A549 (cell line): ENCODE measurements at regions not wholly inside any gene's neighbourhood (a gene's known extent, or its start where the extent isn't known, plus 50 kb on each side); places are given as distances from the start of the nearest gene placed in this dataset.

ENCODE experiments used
- ATAC-seq, 2 experiments: fragments of 200-7000 bp in 1 of 2; fragments of >200 bp in 1 of 2; cut with Nextera tagmentation in 1 of 2; cut with Tn5 transposase in 1 of 2; 3 replicates each; pipeline versions ENCODE4 v1.8.0 to v1.9.1; 2018 to 2020; ENCODE audit warnings: mild to moderate bottlenecking in 1 of 2, moderate library complexity in 1 of 2
- CTCF ChIA-PET: fragments of 300-600 bp; sonication (Branson Sonifier 250); formaldehyde crosslinking; extraction: SDS; loops from one replicate; lab custom pipeline; 2021; ENCODE audit warnings: antibody characterized with exemption, inconsistent platforms; lab: Yijun Ruan, JAX
- POLR2A ChIA-PET: fragments of 350-600 bp; formaldehyde crosslinking; extraction: SDS; loops from one replicate; lab custom pipeline; 2021; ENCODE audit warnings: antibody characterized with exemption, inconsistent platforms; lab: Yijun Ruan, JAX
- DNase-seq, 2 experiments: peaks; one replicate each; pipeline versions ENCODE4 v3.0.0 to v3.0.0-alpha.2; 2011 to 2016; ENCODE audit warnings: low read depth in 1 of 2, low spot score in 1 of 2
- FAIRE-seq: peaks from 2 replicates; lab custom pipeline; 2011; peaks lifted over from hg19 to GRCh38; lab: Jason Lieb, UNC
- H3K27ac ChIP-seq, 2 experiments: fragments of >200 bp; sonication (Bioruptor Twin); formaldehyde crosslinking; 3 replicates each; pipeline ENCODE4 v1.5.1; 2016 to 2017
- H3K4me1 ChIP-seq: fragments of >200 bp; sonication (Bioruptor Twin); formaldehyde crosslinking; 3 replicates; pipeline ENCODE4 v1.6.1; 2016
- H3K4me2 ChIP-seq: fragments of >200 bp; sonication (Bioruptor Twin); formaldehyde crosslinking; 3 replicates; pipeline ENCODE4 v1.6.1; 2016
- H3K4me3 ChIP-seq: fragments of >200 bp; sonication (Bioruptor Twin); formaldehyde crosslinking; 3 replicates; pipeline ENCODE4 v1.5.1; 2016
- H3K9me3 ChIP-seq: fragments of >200 bp; sonication (Bioruptor Twin); formaldehyde crosslinking; 3 replicates; pipeline ENCODE4 v1.6.1; 2016
- BHLHE40 ChIP-seq: IDR thresholded peaks from 2 replicates; pipeline ENCODE4 v1.6.1; 2012; ENCODE audit warnings: low read depth, low read length, inconsistent platforms
- CBX2 ChIP-seq: fragments of 200-600 bp; sonication (generic); IDR thresholded peaks from 2 replicates; pipeline ENCODE4 v1.6.1; 2016; ENCODE audit warnings: low read depth, mild to moderate bottlenecking, borderline replicate concordance
- CBX8 ChIP-seq: fragments of 200-600 bp; sonication (generic); IDR thresholded peaks from 2 replicates; pipeline ENCODE4 v1.6.1; 2016
- CEBPB ChIP-seq, 2 experiments: fragments of >200 bp in 1 of 2; sonication (Bioruptor Twin) in 1 of 2; formaldehyde crosslinking in 1 of 2; IDR thresholded peaks; 2 replicates each; pipeline ENCODE4 v1.6.1; 2012 to 2016
- CHD4 ChIP-seq: fragments of 200-600 bp; sonication (generic); IDR thresholded peaks from 2 replicates; pipeline ENCODE4 v1.6.1; 2016; ENCODE audit warnings: antibody characterized with exemption, mild to moderate bottlenecking, borderline replicate concordance
- EHMT2 ChIP-seq: fragments of 200-600 bp; sonication (generic); IDR thresholded peaks from 2 replicates; pipeline ENCODE4 v1.6.1; 2016; ENCODE audit warnings: antibody characterized with exemption, low read depth, mild to moderate bottlenecking, moderate library complexity
- EP300 ChIP-seq, 2 experiments: fragments of >200 bp; sonication (Bioruptor Twin); formaldehyde crosslinking; IDR thresholded peaks; 2 replicates in 1 of 2; 3 replicates in 1 of 2; pipeline ENCODE4 v1.6.1; 2016 to 2017
- ESRRA ChIP-seq: fragments of 150-350 bp; IDR thresholded peaks from 2 replicates; pipeline ENCODE4 v1.6.1; 2014; ENCODE audit warnings: mild to moderate bottlenecking, low read length, borderline replicate concordance
- FOSL2 ChIP-seq, 2 experiments: fragments of 450-650 bp in 1 of 2; fragments of >200 bp in 1 of 2; sonication (Bioruptor Twin) in 1 of 2; formaldehyde crosslinking; IDR thresholded peaks; 2 replicates each; pipeline versions ENCODE4 v1.5.0 to v1.6.1; 2016 to 2020; ENCODE audit warnings: mild to moderate bottlenecking in 1 of 2, moderate library complexity in 1 of 2
- HDAC2 ChIP-seq: fragments of 200-600 bp; sonication (generic); IDR thresholded peaks from 2 replicates; pipeline ENCODE4 v1.6.1; 2016
- HES2 ChIP-seq: fragments of >200 bp; sonication (Bioruptor Twin); formaldehyde crosslinking; IDR thresholded peaks from 2 replicates; pipeline ENCODE4 v1.6.1; 2016
- HMGXB4 ChIP-seq: fragments of 250-450 bp; sonication (Bioruptor Pico); IDR thresholded peaks from 2 replicates; pipeline ENCODE4 v1.5.0; 2021; ENCODE audit warnings: mild to moderate bottlenecking, moderate library complexity, borderline replicate concordance
- JUNB ChIP-seq: fragments of >200 bp; sonication (Bioruptor Twin); formaldehyde crosslinking; IDR thresholded peaks from 2 replicates; pipeline ENCODE4 v1.6.1; 2016
- MAFK ChIP-seq: fragments of 450-650 bp; IDR thresholded peaks from 2 replicates; pipeline ENCODE4 v1.6.1; 2014; ENCODE audit not compliant: partially characterized antibody
- MAX ChIP-seq: IDR thresholded peaks from 2 replicates; pipeline ENCODE4 v1.6.1; 2012
- NPAS2 ChIP-seq: fragments of 250-450 bp; sonication (Bioruptor Pico); IDR thresholded peaks from 2 replicates; pipeline ENCODE4 v1.8.0; 2022; ENCODE audit warnings: mild to moderate bottlenecking, moderate library complexity, borderline replicate concordance
- NR3C1 ChIP-seq: fragments of >200 bp; sonication (Bioruptor Twin); formaldehyde crosslinking; IDR thresholded peaks from 3 replicates; pipeline ENCODE4 v1.6.1; 2017
- POLR2AphosphoS2 ChIP-seq: conservative IDR thresholded peaks from 2 replicates; pipeline ENCODE4 v1.6.1; 2012; ENCODE audit warnings: low read length, improper control_type of control experiment, inconsistent platforms
- RCOR1 ChIP-seq: fragments of 150-350 bp; IDR thresholded peaks from 2 replicates; pipeline ENCODE4 v1.6.1; 2014; ENCODE audit warnings: antibody characterized with exemption, low read length, low read depth
- RFX5 ChIP-seq: fragments of 450-650 bp; IDR thresholded peaks from 2 replicates; pipeline ENCODE4 v1.7.1; 2014; ENCODE audit warnings: antibody characterized with exemption, mild to moderate bottlenecking, moderate library complexity
- SMC3 ChIP-seq: fragments of >200 bp; sonication (Bioruptor Twin); formaldehyde crosslinking; IDR thresholded peaks from 3 replicates; pipeline ENCODE4 v1.6.1; 2018; ENCODE audit warnings: inconsistent platforms
- SREBF2 ChIP-seq: fragments of 450-650 bp; IDR thresholded peaks from 2 replicates; pipeline ENCODE4 v1.6.1; 2014; ENCODE audit warnings: mild to moderate bottlenecking, moderate library complexity
- TP53 ChIP-seq: fragments of 250-450 bp; sonication (Bioruptor Pico); IDR thresholded peaks from 2 replicates; pipeline ENCODE4 v1.5.0; 2021; ENCODE audit warnings: mild to moderate bottlenecking, moderate library complexity
- ZFP36 ChIP-seq: fragments of 450-650 bp; IDR thresholded peaks from 2 replicates; pipeline ENCODE4 v1.6.1; 2014; ENCODE audit warnings: borderline replicate concordance; ENCODE audit not compliant: partially characterized antibody
- ZNF302 ChIP-seq: fragments of 250-450 bp; sonication (Bioruptor Pico); IDR thresholded peaks from 2 replicates; pipeline ENCODE4 v1.9.0; 2021; ENCODE audit warnings: inconsistent platforms, mild to moderate bottlenecking, moderate library complexity
- ZSCAN20 ChIP-seq: fragments of 250-450 bp; sonication (Bioruptor Pico); IDR thresholded peaks from 2 replicates; pipeline ENCODE4 v1.8.0; 2022; ENCODE audit warnings: mild to moderate bottlenecking, moderate library complexity
- whole genome bisulfite sequencing: methylation state at CpG from one replicate; pipeline ENCODE4 v1.1.6; 2017; ENCODE audit errors: missing lambda C conversion rate; 5-methylcytosine and 5-hydroxymethylcytosine counted together
- TF ChIP-seq, protein P1 (sequence below): fragments of >200 bp; sonication (Bioruptor Twin); formaldehyde crosslinking; IDR thresholded peaks from 3 replicates; pipeline ENCODE4 v1.5.1; 2016

DNA sequence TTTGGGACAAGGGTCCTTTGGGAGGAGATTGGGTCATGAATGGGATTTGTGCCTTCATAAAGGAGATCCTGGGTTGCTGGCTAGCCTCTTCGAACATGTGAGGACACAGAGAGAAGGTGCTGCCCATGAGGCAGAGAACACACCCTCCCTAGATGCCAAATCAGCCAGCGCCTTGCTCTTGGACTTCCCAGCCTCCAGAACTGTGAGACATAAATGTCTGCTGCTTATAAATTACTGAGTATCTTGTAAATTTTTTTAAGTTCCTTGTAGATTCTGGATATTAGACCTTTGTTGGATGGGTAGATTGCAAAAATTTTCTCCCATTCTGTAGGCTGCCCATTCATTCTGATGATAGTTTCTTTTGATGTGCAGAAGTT lies 297.5 kb upstream of the FOXQ1 start:
- H3K4me2 ChIP-seq: no peak overlapping the region
- H3K4me3 ChIP-seq: no peak overlapping the region
- WGBS: 8% methylated on average over 2 of the region's 2 CpGs
- ChIA-PET CTCF (no interaction called here), POLR2A (no interaction called here)
- no peak for ATAC-seq
- TF ChIP-seq TP53 (CRISPR knock-in tag): no peak
- no peak overlapping the region for H3K27ac ChIP-seq
- 0 out of 3 replicates have a peak, but pooled peaks cover 4% of the 10 kb centered on the region for H3K9me3 ChIP-seq
- FAIRE-seq: no peak
- no peak for DNase-seq
- H3K4me1 ChIP-seq: no peaks in the 10 kb centered on the region

DNA sequence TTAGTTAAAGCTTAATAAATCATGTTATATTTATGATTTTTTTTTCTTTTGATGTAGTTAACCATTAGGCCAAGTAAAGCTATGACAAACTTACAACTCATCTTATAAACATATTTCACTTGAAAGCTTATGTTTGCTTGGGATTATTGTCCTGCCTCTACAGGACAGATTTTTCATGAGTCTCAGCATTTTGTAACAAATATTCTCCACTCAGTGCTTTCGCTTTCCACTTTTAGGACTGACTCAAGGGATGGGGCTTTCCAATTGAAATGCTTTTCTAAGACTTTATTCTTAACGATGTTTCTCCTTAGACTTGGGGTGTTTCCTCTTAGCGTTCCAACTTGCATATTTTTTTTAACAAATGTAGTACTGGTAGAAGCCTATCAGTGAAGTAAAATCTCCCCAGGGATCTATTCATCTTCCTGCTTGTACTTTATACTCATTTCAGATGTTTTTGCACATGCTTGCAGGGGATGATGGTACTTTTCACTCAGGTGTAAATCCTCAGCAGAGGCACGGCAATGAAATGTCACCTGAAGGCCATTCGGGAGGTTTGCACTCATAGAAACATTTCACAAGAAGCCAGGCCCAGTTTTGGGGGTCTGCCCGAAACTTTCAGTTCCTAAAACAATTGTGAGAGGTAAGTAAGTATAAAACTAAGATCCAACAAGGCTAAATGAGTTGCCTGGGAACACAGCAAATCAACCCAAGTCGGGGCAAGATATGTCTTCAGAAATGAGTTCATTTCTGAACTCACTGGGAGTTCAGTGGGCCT lies 298.1 kb upstream of the FOXQ1 start:
- CTCF ChIA-PET: no interaction called here
- Histone ChIP-seq H3K4me1 (no peaks in the 10 kb centered on the region), H3K27ac (no peak overlapping the region), H3K4me3 (no peak overlapping the region), H3K9me3 (0 out of 3 replicates have a peak, but pooled peaks cover 4% of the 10 kb centered on the region), H3K4me2 (no peak overlapping the region)
- TF ChIP-seq ZFP36: no peak
- ATAC-seq (no peak), DNase-seq (no peak), FAIRE-seq (no peak)
- POLR2A ChIA-PET: no interaction called here
- WGBS: 38% methylated on average over 7 of the region's 7 CpGs

- Histone ChIP-seq H3K4me2 (no peak overlapping the region), H3K27ac (no peak overlapping the region), H3K4me1 (no peaks in the 10 kb centered on the region), H3K4me3 (no peak overlapping the region), H3K9me3 (0 out of 3 replicates have a peak, but pooled peaks cover 1% of the 10 kb centered on the region)
- no peak for FAIRE-seq
- POLR2A ChIA-PET: no interaction called here
- DNase-seq: no peak
- ATAC-seq: no peak
- WGBS: 53% methylated on average over 1 of the region's 1 CpG
- TF ChIP-seq RCOR1 (no peak), NR3C1 (no peak), CEBPB (IDR thresholded peaks at IDR 0.05) (no peak), NPAS2 (CRISPR knock-in tag) (no peak), HMGXB4 (no peak), HDAC2 (no peak), EHMT2 (no peak), JUNB (no peak), RFX5 (no peak), ZFP36 (no peak), CBX2 (no peak), EP300 (IDR thresholded peaks at IDR 0.05) (no peak), ZNF302 (CRISPR knock-in tag) (no peak), FOSL2 (IDR thresholded peaks at IDR 0.05) (no peak), FOSL2 (CRISPR knock-in tag; IDR thresholded peaks at IDR 0.05) (no peak)
- TF ChIP-seq, protein P1, sequence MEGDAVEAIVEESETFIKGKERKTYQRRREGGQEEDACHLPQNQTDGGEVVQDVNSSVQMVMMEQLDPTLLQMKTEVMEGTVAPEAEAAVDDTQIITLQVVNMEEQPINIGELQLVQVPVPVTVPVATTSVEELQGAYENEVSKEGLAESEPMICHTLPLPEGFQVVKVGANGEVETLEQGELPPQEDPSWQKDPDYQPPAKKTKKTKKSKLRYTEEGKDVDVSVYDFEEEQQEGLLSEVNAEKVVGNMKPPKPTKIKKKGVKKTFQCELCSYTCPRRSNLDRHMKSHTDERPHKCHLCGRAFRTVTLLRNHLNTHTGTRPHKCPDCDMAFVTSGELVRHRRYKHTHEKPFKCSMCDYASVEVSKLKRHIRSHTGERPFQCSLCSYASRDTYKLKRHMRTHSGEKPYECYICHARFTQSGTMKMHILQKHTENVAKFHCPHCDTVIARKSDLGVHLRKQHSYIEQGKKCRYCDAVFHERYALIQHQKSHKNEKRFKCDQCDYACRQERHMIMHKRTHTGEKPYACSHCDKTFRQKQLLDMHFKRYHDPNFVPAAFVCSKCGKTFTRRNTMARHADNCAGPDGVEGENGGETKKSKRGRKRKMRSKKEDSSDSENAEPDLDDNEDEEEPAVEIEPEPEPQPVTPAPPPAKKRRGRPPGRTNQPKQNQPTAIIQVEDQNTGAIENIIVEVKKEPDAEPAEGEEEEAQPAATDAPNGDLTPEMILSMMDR: no peak
- CTCF ChIA-PET: no interaction called here
Observed at GRCh38 chr6:1009103-1009502, 302.8 kb upstream of the FOXQ1 start.

- H3K4me3 ChIP-seq: no peak overlapping the region
- H3K9me3 ChIP-seq: no peaks in the 10 kb centered on the region
- DNase-seq: no peak
- WGBS: 39% methylated on average over 4 of the region's 4 CpGs
- CTCF ChIA-PET: interaction anchor here (0.9 kb wide), 1 partner anchor 56 kb away, joined by 3 read pairs; no protein-coding TSS in a partner anchor
- no peak overlapping the region for H3K27ac ChIP-seq
- ATAC-seq: no peak
- H3K4me1 ChIP-seq: no peaks in the 10 kb centered on the region
- no peak overlapping the region for H3K4me2 ChIP-seq
- FAIRE-seq: no peak
- POLR2A ChIA-PET: no interaction called here
- TF ChIP-seq NR3C1 (no peak), JUNB (no peak), ZSCAN20 (CRISPR knock-in tag) (no peak), ESRRA (no peak), HES2 (no peak), MAX (no peak), BHLHE40 (no peak), MAFK (no peak), ZFP36 (no peak), CHD4 (no peak), CBX8 (no peak), SREBF2 (no peak), FOSL2 (IDR thresholded peaks at IDR 0.05) (no peak), FOSL2 (CRISPR knock-in tag; IDR thresholded peaks at IDR 0.05) (no peak), POLR2AphosphoS2 (no peak), SMC3 (no peak)
Observed at GRCh38 chr6:1007159-1007558, 304.7 kb upstream of the FOXQ1 start.
